Breast epithelium (tissue), 3 donors: ENCODE measurements at regions not wholly inside any gene's neighbourhood (a gene's known extent, or its start where the extent isn't known, plus 50 kb on each side); places are given as distances from the start of the nearest gene placed in this dataset.

ENCODE experiments used
- CTCF ChIP-seq, 3 donors: fragments of 450-650 bp; IDR thresholded peaks; one replicate each; pipeline ENCODE4 v1.5.1; 2016 to 2017; ENCODE audit warnings: antibody characterized with exemption in 3 of 3, mild to moderate bottlenecking in 3 of 3, moderate library complexity in 3 of 3
- POLR2A ChIP-seq: fragments of 450-650 bp; IDR thresholded peaks from one replicate; pipeline ENCODE4 v1.6.1; 2016; ENCODE audit warnings: antibody characterized with exemption, mild to moderate bottlenecking, moderate library complexity
- POLR2AphosphoS5 ChIP-seq, 3 donors: sonication (generic); formaldehyde crosslinking; IDR thresholded peaks; one replicate each; pipeline ENCODE4 v1.6.1; 2017; ENCODE audit warnings: antibody characterized with exemption in 3 of 3

GRCh38 chr22:34454598-34454997 is 534.3 kb upstream of the LARGE1 start:
- TF ChIP-seq POLR2A (no peak), CTCF (IDR thresholded peaks at IDR 0.05) (no peak), POLR2AphosphoS5 (IDR thresholded peaks at IDR 0.05) (no peak)
